Cardiac fibroblast (primary cell): ENCODE measurements at regions not wholly inside any gene's neighbourhood (a gene's known extent, or its start where the extent isn't known, plus 50 kb on each side); places are given as distances from the start of the nearest gene placed in this dataset.

Source experiments
- DNase-seq, 2 donors: peaks; one replicate each; pipeline versions ENCODE4 v3.0.0 to v3.0.0-alpha.2; 2010; ENCODE audit warnings: low read depth in 2 of 2
- H3K4me3 ChIP-seq, 2 donors: replicated peaks in 1 of 2; 1 replicate in 1 of 2; 2 replicates in 1 of 2; pipeline ENCODE4 v1.5.1; 2011; ENCODE audit warnings: low read depth in 2 of 2, low read length in 2 of 2, mild to moderate bottlenecking in 2 of 2, moderate library complexity in 1 of 2
- TF ChIP-seq, protein P1 (sequence below): IDR thresholded peaks from one replicate; pipeline ENCODE4 v1.5.1; 2011; ENCODE audit warnings: low read depth, mild to moderate bottlenecking, low read length, inconsistent platforms

DNA sequence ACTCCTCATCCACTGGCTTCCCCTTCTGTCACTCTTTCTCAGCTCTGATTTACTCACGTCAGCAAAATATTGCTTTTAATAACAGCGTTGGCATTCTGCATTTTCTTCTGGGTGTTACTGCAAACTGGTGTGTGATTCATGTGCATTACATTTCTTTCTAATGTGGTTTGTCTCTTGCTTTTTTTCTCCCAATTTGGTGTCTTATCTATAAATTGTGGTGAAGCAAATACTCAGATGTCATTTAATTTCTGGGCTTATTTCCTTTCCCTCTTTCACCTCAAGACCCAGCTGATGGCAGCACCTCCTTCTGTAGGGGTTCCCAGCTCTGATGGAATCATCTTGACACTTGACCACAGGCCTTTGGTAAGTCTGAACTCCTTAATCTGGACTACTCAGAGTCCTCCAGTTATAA, 180.7 kb upstream of the ZNF618 start:
- TF ChIP-seq, protein P1, sequence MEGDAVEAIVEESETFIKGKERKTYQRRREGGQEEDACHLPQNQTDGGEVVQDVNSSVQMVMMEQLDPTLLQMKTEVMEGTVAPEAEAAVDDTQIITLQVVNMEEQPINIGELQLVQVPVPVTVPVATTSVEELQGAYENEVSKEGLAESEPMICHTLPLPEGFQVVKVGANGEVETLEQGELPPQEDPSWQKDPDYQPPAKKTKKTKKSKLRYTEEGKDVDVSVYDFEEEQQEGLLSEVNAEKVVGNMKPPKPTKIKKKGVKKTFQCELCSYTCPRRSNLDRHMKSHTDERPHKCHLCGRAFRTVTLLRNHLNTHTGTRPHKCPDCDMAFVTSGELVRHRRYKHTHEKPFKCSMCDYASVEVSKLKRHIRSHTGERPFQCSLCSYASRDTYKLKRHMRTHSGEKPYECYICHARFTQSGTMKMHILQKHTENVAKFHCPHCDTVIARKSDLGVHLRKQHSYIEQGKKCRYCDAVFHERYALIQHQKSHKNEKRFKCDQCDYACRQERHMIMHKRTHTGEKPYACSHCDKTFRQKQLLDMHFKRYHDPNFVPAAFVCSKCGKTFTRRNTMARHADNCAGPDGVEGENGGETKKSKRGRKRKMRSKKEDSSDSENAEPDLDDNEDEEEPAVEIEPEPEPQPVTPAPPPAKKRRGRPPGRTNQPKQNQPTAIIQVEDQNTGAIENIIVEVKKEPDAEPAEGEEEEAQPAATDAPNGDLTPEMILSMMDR, result no peak
- DNase-seq, result no peak
- H3K4me3 ChIP-seq, result no peak overlapping the region

GRCh38 chr9:113695901-113696300, 180.2 kb upstream of the ZNF618 start:
- TF ChIP-seq, protein P1, result no peak
- DNase-seq, result peak in 1 of 2 donors; percentile 24
- H3K4me3 ChIP-seq, result no peak overlapping the region

GRCh38 chr9:113701774-113702755, 174.0 kb upstream of the ZNF618 start:
- H3K4me3 ChIP-seq, result no peak overlapping the region
- DNase-seq, result no peak
- TF ChIP-seq, protein P1, result no peak

DNA sequence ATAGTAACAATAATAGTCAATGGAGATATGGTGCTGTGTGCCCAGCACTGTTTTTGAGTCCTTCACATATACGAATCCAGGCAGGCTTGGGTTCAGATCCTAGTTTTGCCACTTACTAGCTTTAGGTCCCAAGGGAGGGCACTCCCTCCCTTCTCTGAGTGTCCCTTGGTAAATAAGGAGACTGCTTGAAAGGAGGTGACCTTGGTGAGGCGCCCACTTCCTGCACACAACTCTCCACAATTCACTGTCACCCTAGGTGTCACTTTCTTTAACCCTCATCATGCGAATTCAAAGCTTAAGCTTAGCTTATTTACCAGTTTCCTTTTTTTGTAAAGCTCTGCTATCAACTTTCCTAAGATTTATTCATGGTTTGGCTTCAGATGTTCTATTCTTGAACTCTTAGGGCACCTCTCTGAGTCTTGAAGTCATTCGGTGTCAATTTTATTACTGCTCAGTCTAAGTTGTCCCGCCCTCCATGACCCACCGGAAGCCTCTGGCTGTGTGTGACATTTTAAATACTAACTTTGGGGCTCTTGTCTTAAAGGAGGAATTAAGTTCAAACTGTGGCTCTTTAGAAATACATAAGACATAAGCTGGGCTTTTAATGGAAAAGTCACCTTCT, 170.7 kb upstream of the ZNF618 start:
- no peak overlapping the region for H3K4me3 ChIP-seq
- TF ChIP-seq, protein P1, result no peak
- no peak for DNase-seq

GRCh38 chr9:113705928-113706519, 170.1 kb upstream of the ZNF618 start:
- TF ChIP-seq, protein P1, result no peak
- no peak for DNase-seq
- H3K4me3 ChIP-seq, result no peak overlapping the region

GRCh38 chr9:113707953-113708695, 168.0 kb upstream of the ZNF618 start:
- TF ChIP-seq, protein P1, result no peak
- no peak overlapping the region for H3K4me3 ChIP-seq
- no peak for DNase-seq
